Left lung (tissue), 4 donors: ENCODE measurements at regions not wholly inside any gene's neighbourhood (a gene's known extent, or its start where the extent isn't known, plus 50 kb on each side); places are given as distances from the start of the nearest gene placed in this dataset.

Experiments used
- ATAC-seq: fragments of 200-7000 bp; cut with Tn5 transposase; one replicate; pipeline ENCODE4 v1.9.1; 2020; ENCODE audit warnings: moderate library complexity
- DNase-seq, 4 donors: peaks; one replicate each; pipeline ENCODE4 v3.0.0-alpha.2; 2013 to 2020
- H3K27ac ChIP-seq, 2 donors: fragments of 200-600 bp; sonication (generic) in 1 of 2; one replicate each; pipeline versions ENCODE4 v1.5.0 to v1.8.0; 2020 to 2021
- H3K27me3 ChIP-seq, 2 donors: fragments of 200-600 bp; sonication (generic) in 1 of 2; one replicate each; pipeline versions ENCODE4 v1.5.0 to v1.8.0; 2020 to 2021
- H3K36me3 ChIP-seq, 2 donors: fragments of 200-600 bp; sonication (generic) in 1 of 2; one replicate each; pipeline versions ENCODE4 v1.5.0 to v1.8.0; 2020 to 2021
- H3K4me1 ChIP-seq, 2 donors: fragments of 200-600 bp; one replicate each; pipeline ENCODE4 v1.8.0; 2021
- H3K4me3 ChIP-seq, 2 donors: fragments of 200-600 bp; sonication (generic) in 1 of 2; one replicate each; pipeline versions ENCODE4 v1.5.0 to v1.8.0; 2020 to 2021; ENCODE audit warnings: mild to moderate bottlenecking in 1 of 2
- H3K9me3 ChIP-seq, 2 donors: fragments of 200-600 bp; sonication (generic) in 1 of 2; one replicate each; pipeline versions ENCODE4 v1.5.0 to v1.8.0; 2020 to 2021
- CTCF ChIP-seq, 2 donors: fragments of 200-600 bp; sonication (generic) in 1 of 2; IDR thresholded peaks; one replicate each; pipeline versions ENCODE4 v1.5.0 to v1.8.0; 2021; ENCODE audit warnings: antibody characterized with exemption in 2 of 2
- intact Hi-C, 2 donors: fragments of 100-400 bp; cut with DNase I; formaldehyde crosslinking; loops; one replicate each; pipeline versions ENCODE4 v1.11.2 to v1.14.2; 2022
- donor health status: DM: no; HTN: yes; CAD: no.
- donor health status: DM: no; HTN: no; CAD: no.

- Histone ChIP-seq H3K4me1 (no peaks in the 10 kb centered on the region), H3K27me3 (no peaks in the 10 kb centered on the region), H3K9me3 (no peaks in the 10 kb centered on the region), H3K4me3 (no peak overlapping the region), H3K36me3 (no peaks in the 10 kb centered on the region), H3K27ac (no peak overlapping the region)
- no peak for ATAC-seq
- intact Hi-C loops, result no loop called here
- TF ChIP-seq CTCF (IDR thresholded peaks at IDR 0.05), result no peak
- DNase-seq, result no peak
Observed at GRCh38 chr14:65878586-65878985, 466.1 kb downstream of the FUT8 start.

DNA sequence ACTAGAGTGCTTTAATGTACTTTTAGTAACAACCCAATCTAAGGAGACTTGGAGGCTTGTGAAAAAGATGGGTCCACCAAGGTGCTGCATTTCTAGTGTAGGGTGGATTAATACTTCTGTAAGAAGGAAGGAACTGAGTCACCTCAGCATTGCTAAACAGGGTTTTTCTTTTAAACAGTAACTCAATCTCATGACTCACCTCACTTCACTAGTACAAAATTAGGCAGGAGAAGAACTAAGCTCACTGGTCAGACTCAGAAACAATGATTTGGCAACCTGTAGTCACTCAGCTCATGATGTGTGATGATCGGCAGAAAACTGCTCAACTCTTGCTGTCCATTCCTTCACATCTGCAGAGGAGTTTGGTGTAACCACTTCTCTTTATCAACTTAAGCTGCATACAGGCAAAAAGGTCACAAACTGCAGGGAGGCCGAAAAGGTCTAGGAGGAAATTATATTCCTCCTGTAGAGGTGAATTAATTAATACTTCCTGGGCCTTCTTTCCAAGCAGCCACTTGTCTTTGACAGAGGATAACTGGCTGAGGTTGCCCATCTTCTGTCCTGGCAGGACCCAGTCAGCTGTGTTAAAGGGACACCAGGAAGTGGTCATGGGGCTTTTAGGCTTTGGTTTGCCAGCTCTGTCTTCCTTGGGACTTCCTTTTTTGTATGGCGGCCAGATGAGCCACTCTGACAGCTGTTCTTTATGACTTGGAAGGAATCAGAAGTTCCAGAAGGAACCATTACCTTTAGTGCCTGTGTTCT lies 466.9 kb downstream of the FUT8 start:
- Histone ChIP-seq H3K27me3 (no peaks in the 10 kb centered on the region), H3K4me3 (no peak overlapping the region), H3K4me1 (no peaks in the 10 kb centered on the region), H3K9me3 (no peaks in the 10 kb centered on the region), H3K27ac (no peak overlapping the region), H3K36me3 (no peaks in the 10 kb centered on the region)
- no peak for TF ChIP-seq CTCF (IDR thresholded peaks at IDR 0.05)
- ATAC-seq (peak; percentile 87), DNase-seq (no peak)
- intact Hi-C loops, result no loop called here

- Histone ChIP-seq H3K4me3 (no peak overlapping the region), H3K27ac (no peak overlapping the region), H3K27me3 (no peaks in the 10 kb centered on the region), H3K4me1 (no peaks in the 10 kb centered on the region), H3K9me3 (no peaks in the 10 kb centered on the region), H3K36me3 (no peaks in the 10 kb centered on the region)
- no peak for ATAC-seq
- TF ChIP-seq CTCF (IDR thresholded peaks at IDR 0.05), result no peak
- DNase-seq, result no peak
- intact Hi-C loops, result no loop called here
Observed at GRCh38 chr14:65880507-65880906, 468.0 kb downstream of the FUT8 start.

DNA sequence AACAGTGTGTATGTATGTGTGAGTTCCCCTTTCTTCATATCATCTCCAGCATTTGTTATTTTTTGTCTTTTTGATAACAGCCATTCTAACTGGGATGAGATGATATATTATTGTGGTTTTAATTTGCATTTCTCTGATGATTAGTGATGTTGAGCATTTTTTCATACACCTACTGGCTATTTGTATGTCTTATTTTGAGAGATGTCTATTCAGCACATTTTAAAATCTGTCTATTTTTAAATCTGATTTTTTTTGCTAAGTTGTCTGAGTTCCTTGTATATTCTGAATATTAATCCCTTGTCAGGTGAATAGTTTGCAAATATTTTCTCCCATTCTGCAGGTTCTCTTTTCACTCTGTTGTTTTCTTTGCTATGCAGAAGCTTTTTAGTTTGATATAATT lies 469.1 kb downstream of the FUT8 start:
- H3K27ac ChIP-seq, result no peak overlapping the region
- no peak for TF ChIP-seq CTCF (IDR thresholded peaks at IDR 0.05)
- no peak overlapping the region for H3K4me3 ChIP-seq
- intact Hi-C loops, result no loop called here
- no peaks in the 10 kb centered on the region for H3K9me3 ChIP-seq
- no peaks in the 10 kb centered on the region for H3K4me1 ChIP-seq
- no peaks in the 10 kb centered on the region for H3K36me3 ChIP-seq
- H3K27me3 ChIP-seq, result no peaks in the 10 kb centered on the region
- ATAC-seq (no peak), DNase-seq (no peak)

DNA sequence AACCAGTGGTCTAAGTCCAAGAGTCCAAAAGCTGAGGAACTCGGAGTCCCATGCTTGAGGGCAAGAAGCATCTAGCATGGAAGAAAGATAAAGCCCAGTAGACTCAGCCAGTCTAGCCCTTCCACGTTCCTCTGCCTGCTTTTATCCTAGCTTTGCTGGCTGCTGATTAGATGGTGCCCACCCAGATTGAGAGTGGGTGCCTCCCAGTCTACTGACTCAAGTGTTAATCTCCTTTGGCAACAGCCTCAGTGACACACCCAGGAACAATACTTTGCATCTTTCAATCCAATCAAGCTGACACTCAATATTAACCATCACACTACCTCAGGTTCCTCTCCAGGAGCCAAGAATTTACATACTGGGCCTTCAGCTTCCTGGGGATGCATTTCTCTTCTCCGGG lies 476.1 kb downstream of the FUT8 start:
- DNase-seq, result no peak
- peaks cover 0 to 5% of the 10 kb centered on the region in 2 donors for H3K9me3 ChIP-seq
- no peak overlapping the region for H3K4me3 ChIP-seq
- no peaks in the 10 kb centered on the region for H3K4me1 ChIP-seq
- no peak overlapping the region for H3K27ac ChIP-seq
- no peaks in the 10 kb centered on the region for H3K36me3 ChIP-seq
- TF ChIP-seq CTCF (IDR thresholded peaks at IDR 0.05), result no peak
- ATAC-seq, result no peak
- intact Hi-C loops, result no loop called here
- H3K27me3 ChIP-seq, result no peaks in the 10 kb centered on the region
